ENCODE measurements at regions not wholly inside any gene's neighbourhood (a gene's known extent, or its start where the extent isn't known, plus 50 kb on each side); places are given as distances from the start of the nearest gene placed in this dataset.

- Histone ChIP-seq H3K27me3 (ENCODE audit: insufficient read depth) (no peaks in the 10 kb centered on the region), H3K9ac (no peak overlapping the region), H2AFZ (ENCODE audit: low read depth) (peak overlapping the region; percentile 26), H3F3A (replicated peaks; ENCODE audit: insufficient read depth) (peaks cover 8% of the 10 kb centered on the region), H4K20me1 (ENCODE audit: insufficient read depth) (no peaks in the 10 kb centered on the region), H3K27ac (ENCODE audit: low read depth in 2 of 2, low read length in 1 of 2) (peak overlapping the region; percentile 59 to 68; a peak in 3 of 4 replicates), H3K4me3 (ENCODE audit: low read depth in 2 of 2, low read length in 1 of 2) (no peak overlapping the region), H3K79me2 (ENCODE audit: insufficient read depth) (no peaks in the 10 kb centered on the region), H3K36me3 (replicated peaks in 1 of 2; ENCODE audit: control insufficient read depth in 1 of 2, insufficient read depth in 2 of 2, low read length in 1 of 2) (no peaks in the 10 kb centered on the region), H3K4me1 (ENCODE audit: control insufficient read depth in 1 of 2, insufficient read depth in 2 of 2, low read depth in 1 of 2, low read length in 1 of 2) (peaks cover 0 to 13% of the 10 kb centered on the region in 2 experiments; a peak in 3 of 4 replicates), H3K9me2 (no peaks in the 10 kb centered on the region), H3K9me3 (no peaks in the 10 kb centered on the region), H3K4me2 (peak overlapping the region; percentile 9; the same call in 1 of the 2 replicates)
- 50% methylated on average over 3 of the region's 3 CpGs for WGBS (ENCODE audit: low lambda C conversion rate)
- DNase-seq: no peak
- ChIA-PET CTCF (no interaction called here), POLR2A (no interaction called here)
- TF ChIP-seq TEAD4 (IDR thresholded peaks at IDR 0.05; ENCODE audit: borderline replicate concordance, insufficient read depth): peak; percentile 73
- TF ChIP-seq POLR2AphosphoS5 (IDR thresholded peaks at IDR 0.05; ENCODE audit: low read depth, low read length): peak; percentile 31; the same call in 1 of the 2 replicates
- peak; percentile 32 to 90; a peak in 3 of 4 replicates for TF ChIP-seq EP300 (IDR thresholded peaks at IDR 0.05; ENCODE audit: borderline replicate concordance in 1 of 2, low read depth in 1 of 2, low read length in 1 of 2)
- peak; percentile 85 for TF ChIP-seq PBX3 (IDR thresholded peaks at IDR 0.05)
- TF ChIP-seq NFIC (IDR thresholded peaks at IDR 0.05; ENCODE audit: borderline replicate concordance): peak; percentile 92
- TF ChIP-seq FOSL2 (IDR thresholded peaks at IDR 0.05; ENCODE audit: borderline replicate concordance, low read depth): peak; percentile 10; the same call in 1 of the 2 replicates
- peak; percentile 74; the same call in 1 of the 2 replicates for TF ChIP-seq MEF2A (IDR thresholded peaks at IDR 0.05; ENCODE audit: borderline replicate concordance, low read depth)
- no peak for TF ChIP-seq CTCF (IDR thresholded peaks at IDR 0.05)
- 0 out of 2 replicates have a peak, but pooled peaks have one; percentile 14 for TF ChIP-seq GABPA (IDR thresholded peaks at IDR 0.05; ENCODE audit: low read depth)
- TF ChIP-seq FOXM1 (IDR thresholded peaks at IDR 0.05; ENCODE audit: low read depth): peak; percentile 80; the same call in 1 of the 2 replicates
- peak; percentile 74 for TF ChIP-seq JUND (IDR thresholded peaks at IDR 0.05)
- TF ChIP-seq USF2 (IDR thresholded peaks at IDR 0.05; ENCODE audit: borderline replicate concordance, low read depth, low read length): no peak
- no peak for TF ChIP-seq GATA2 (CRISPR knock-in tag; IDR thresholded peaks at IDR 0.05)
- peak; percentile 94 for TF ChIP-seq TCF12 (IDR thresholded peaks at IDR 0.05)
- peak; percentile 19; the same call in 1 of the 2 replicates for TF ChIP-seq ELF1 (IDR thresholded peaks at IDR 0.05)
Observed at GRCh38 chr3:102081572-102082289, 232.4 kb downstream of the NFKBIZ start.
